ENCODE measurements at regions not wholly inside any gene's neighbourhood (a gene's known extent, or its start where the extent isn't known, plus 50 kb on each side); places are given as distances from the start of the nearest gene placed in this dataset.

DNA sequence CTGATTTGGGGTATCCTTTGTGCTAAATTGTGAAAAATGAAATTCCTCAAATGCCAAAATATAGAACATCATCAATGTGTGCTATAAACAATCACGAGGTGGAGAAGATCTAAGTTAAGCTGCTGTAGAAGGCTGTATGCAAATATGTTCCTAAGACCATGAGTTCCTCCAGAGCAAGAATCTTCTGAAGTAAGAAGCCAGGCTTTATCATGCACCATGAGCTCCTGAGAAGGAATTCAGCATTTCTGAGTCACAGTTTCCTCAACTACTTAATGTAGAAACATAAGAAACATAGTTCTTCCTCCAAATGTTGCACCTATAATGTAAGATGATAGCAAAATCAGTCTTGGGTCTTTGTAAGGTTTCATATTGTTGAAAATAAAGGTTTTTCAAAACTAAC lies 241.7 kb upstream of the MDFIC2 start (continued):
- TF ChIP-seq, protein P1, sequence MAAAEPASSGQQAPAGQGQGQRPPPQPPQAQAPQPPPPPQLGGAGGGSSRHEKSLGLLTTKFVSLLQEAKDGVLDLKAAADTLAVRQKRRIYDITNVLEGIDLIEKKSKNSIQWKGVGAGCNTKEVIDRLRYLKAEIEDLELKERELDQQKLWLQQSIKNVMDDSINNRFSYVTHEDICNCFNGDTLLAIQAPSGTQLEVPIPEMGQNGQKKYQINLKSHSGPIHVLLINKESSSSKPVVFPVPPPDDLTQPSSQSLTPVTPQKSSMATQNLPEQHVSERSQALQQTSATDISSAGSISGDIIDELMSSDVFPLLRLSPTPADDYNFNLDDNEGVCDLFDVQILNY (CRISPR knock-in tag; IDR thresholded peaks at IDR 0.05) = no peak
- TF ChIP-seq PRRX2 (CRISPR knock-in tag; IDR thresholded peaks at IDR 0.05) (no peak), ETV6 (CRISPR knock-in tag; IDR thresholded peaks at IDR 0.05) (no peak), TP53 (CRISPR knock-in tag; IDR thresholded peaks at IDR 0.05) (no peak)
- TF ChIP-seq, protein P2, sequence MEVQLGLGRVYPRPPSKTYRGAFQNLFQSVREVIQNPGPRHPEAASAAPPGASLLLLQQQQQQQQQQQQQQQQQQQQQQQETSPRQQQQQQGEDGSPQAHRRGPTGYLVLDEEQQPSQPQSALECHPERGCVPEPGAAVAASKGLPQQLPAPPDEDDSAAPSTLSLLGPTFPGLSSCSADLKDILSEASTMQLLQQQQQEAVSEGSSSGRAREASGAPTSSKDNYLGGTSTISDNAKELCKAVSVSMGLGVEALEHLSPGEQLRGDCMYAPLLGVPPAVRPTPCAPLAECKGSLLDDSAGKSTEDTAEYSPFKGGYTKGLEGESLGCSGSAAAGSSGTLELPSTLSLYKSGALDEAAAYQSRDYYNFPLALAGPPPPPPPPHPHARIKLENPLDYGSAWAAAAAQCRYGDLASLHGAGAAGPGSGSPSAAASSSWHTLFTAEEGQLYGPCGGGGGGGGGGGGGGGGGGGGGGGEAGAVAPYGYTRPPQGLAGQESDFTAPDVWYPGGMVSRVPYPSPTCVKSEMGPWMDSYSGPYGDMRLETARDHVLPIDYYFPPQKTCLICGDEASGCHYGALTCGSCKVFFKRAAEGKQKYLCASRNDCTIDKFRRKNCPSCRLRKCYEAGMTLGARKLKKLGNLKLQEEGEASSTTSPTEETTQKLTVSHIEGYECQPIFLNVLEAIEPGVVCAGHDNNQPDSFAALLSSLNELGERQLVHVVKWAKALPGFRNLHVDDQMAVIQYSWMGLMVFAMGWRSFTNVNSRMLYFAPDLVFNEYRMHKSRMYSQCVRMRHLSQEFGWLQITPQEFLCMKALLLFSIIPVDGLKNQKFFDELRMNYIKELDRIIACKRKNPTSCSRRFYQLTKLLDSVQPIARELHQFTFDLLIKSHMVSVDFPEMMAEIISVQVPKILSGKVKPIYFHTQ (CRISPR knock-in tag; IDR thresholded peaks at IDR 0.05) = no peak
- TF ChIP-seq, protein P3, sequence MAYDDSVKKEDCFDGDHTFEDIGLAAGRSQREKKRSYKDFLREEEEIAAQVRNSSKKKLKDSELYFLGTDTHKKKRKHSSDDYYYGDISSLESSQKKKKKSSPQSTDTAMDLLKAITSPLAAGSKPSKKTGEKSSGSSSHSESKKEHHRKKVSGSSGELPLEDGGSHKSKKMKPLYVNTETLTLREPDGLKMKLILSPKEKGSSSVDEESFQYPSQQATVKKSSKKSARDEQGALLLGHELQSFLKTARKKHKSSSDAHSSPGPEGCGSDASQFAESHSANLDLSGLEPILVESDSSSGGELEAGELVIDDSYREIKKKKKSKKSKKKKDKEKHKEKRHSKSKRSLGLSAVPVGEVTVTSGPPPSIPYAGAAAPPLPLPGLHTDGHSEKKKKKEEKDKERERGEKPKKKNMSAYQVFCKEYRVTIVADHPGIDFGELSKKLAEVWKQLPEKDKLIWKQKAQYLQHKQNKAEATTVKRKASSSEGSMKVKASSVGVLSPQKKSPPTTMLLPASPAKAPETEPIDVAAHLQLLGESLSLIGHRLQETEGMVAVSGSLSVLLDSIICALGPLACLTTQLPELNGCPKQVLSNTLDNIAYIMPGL (CRISPR knock-in tag; IDR thresholded peaks at IDR 0.05) = no peak
- TF ChIP-seq, protein P4, sequence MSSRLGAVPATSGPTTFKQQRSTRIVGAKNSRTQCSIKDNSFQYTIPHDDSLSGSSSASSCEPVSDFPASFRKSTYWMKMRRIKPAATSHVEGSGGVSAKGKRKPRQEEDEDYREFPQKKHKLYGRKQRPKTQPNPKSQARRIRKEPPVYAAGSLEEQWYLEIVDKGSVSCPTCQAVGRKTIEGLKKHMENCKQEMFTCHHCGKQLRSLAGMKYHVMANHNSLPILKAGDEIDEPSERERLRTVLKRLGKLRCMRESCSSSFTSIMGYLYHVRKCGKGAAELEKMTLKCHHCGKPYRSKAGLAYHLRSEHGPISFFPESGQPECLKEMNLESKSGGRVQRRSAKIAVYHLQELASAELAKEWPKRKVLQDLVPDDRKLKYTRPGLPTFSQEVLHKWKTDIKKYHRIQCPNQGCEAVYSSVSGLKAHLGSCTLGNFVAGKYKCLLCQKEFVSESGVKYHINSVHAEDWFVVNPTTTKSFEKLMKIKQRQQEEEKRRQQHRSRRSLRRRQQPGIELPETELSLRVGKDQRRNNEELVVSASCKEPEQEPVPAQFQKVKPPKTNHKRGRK (CRISPR knock-in tag; IDR thresholded peaks at IDR 0.05; ENCODE audit: borderline replicate concordance) = no peak
- TF ChIP-seq, protein P5, sequence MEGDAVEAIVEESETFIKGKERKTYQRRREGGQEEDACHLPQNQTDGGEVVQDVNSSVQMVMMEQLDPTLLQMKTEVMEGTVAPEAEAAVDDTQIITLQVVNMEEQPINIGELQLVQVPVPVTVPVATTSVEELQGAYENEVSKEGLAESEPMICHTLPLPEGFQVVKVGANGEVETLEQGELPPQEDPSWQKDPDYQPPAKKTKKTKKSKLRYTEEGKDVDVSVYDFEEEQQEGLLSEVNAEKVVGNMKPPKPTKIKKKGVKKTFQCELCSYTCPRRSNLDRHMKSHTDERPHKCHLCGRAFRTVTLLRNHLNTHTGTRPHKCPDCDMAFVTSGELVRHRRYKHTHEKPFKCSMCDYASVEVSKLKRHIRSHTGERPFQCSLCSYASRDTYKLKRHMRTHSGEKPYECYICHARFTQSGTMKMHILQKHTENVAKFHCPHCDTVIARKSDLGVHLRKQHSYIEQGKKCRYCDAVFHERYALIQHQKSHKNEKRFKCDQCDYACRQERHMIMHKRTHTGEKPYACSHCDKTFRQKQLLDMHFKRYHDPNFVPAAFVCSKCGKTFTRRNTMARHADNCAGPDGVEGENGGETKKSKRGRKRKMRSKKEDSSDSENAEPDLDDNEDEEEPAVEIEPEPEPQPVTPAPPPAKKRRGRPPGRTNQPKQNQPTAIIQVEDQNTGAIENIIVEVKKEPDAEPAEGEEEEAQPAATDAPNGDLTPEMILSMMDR (IDR thresholded peaks at IDR 0.05) = no peak

DNA sequence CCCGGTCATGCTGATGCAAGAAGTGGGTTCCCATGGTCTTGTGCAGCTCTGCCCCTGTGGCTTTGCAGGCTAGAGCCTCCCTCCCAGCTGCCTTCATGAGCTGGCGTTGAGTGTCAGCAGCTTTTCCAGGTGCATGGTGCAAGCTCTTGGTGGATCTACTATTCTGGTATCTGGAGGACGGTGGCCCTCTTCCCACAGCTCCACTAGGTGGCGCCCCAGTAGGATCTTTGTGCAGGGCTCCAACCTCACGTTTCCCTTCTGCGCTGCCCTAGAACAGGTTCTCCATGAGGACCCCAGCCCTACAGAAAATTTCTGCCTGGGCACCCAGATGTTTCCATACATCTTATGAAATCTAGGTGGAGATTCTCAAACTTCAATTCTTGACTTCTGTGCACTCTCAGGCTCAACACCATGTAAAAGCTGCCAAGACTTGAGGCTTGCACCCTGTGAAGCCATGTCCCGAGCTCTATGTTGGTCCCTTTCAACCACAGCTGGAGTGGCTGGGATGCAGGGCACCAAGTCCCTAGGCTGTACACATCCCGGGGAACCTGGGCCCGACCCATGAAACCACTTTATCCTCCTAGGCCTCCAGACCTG lies 238.4 kb upstream of the MDFIC2 start:
- ATAC-seq = peak; percentile 76
- POLR2A ChIA-PET = interaction anchor here (1.0 kb wide), 1 partner anchor 280 kb away, joined by 3 read pairs; no protein-coding TSS in a partner anchor

More for the DNA sequence above, 238.4 kb upstream of the MDFIC2 start:
- H3K9me3 Mint-ChIP-seq = peaks cover 44% of the 10 kb centered on the region
- H3K4me1 Mint-ChIP-seq = peaks cover 26% of the 10 kb centered on the region
- TF ChIP-seq FOXK1 (CRISPR knock-in tag; IDR thresholded peaks at IDR 0.05) (no peak), SP1 (CRISPR knock-in tag; conservative IDR thresholded peaks at IDR 0.05) (0 out of 2 replicates have a peak, but pooled peaks have one; percentile 24), FOXP1 (CRISPR knock-in tag; IDR thresholded peaks at IDR 0.05; ENCODE audit: borderline replicate concordance) (0 out of 2 replicates have a peak, but pooled peaks have one; percentile 16)
- TF ChIP-seq, protein P5 (IDR thresholded peaks at IDR 0.05) = peak; percentile 68
- peaks cover 30% of the 10 kb centered on the region for H3K36me3 Mint-ChIP-seq
- H3K27ac Mint-ChIP-seq = no peak overlapping the region
- no peak overlapping the region for H3K4me3 Mint-ChIP-seq
- DNase-seq (ENCODE audit: low spot score) = peak; percentile 74
- CTCF ChIA-PET = interaction anchor here (0.6 to 1.6 kb wide), 12 partner anchors 13 to 501 kb away, joined by 3 to 12 read pairs (median 4); no protein-coding TSS in a partner anchor
- H3K27me3 Mint-ChIP-seq (ENCODE audit: low read depth) = no peaks in the 10 kb centered on the region

All from WTC11 (cell line).